GM12878 (cell line): ENCODE measurements at regions not wholly inside any gene's neighbourhood (a gene's known extent, or its start where the extent isn't known, plus 50 kb on each side); places are given as distances from the start of the nearest gene placed in this dataset.
A peak's percentile ranks its signal among the peaks of the same experiment; 100 is the strongest.

Experiments used
- ATAC-seq: fragments of 200-7000 bp; cut with Tn5 transposase; 3 replicates; pipeline ENCODE4 v1.9.1; 2020; ENCODE audit warnings: mild to moderate bottlenecking, moderate library complexity
- BruUV-seq: library from RNA; stranded (reverse); fragments of 400-500 nt; replicated peaks from 2 replicates; lab custom pipeline; 2021; lab: Mats Ljungman, UMichigan
- CTCF ChIA-PET: fragments of 300-600 bp; sonication (Branson Sonifier 250); formaldehyde crosslinking; extraction: SDS; loops from one replicate; lab custom pipeline; 2021; ENCODE audit warnings: inconsistent platforms; lab: Yijun Ruan, JAX
- POLR2A ChIA-PET: fragments of 350-600 bp; formaldehyde crosslinking; extraction: SDS; loops from one replicate; lab custom pipeline; 2021; ENCODE audit warnings: inconsistent platforms; lab: Charles Lee
- RAD21 ChIA-PET: fragments of 300-600 bp; sonication (Branson Sonifier 250); formaldehyde crosslinking; loops from one replicate; lab custom pipeline; 2023; ENCODE audit warnings: antibody characterized with exemption; ENCODE audit not compliant: unreplicated experiment; lab: Charles Lee
- SMC1A ChIA-PET: fragments of 300-600 bp; sonication (Branson Sonifier 250); formaldehyde crosslinking; loops from one replicate; lab custom pipeline; 2023; ENCODE audit not compliant: unreplicated experiment, uncharacterized antibody; lab: Charles Lee
- DNase-seq: peaks from one replicate; pipeline ENCODE4 v3.0.0-alpha.2; 2011; ENCODE audit warnings: low read depth, low spot score
- FAIRE-seq: peaks from 3 replicates; lab custom pipeline; 2011; peaks lifted over from hg19 to GRCh38; lab: Jason Lieb, UNC
- H2AFZ ChIP-seq: 2 replicates; pipeline ENCODE4 v1.6.0; 2011; ENCODE audit warnings: low read depth, low read length, control low read depth; ENCODE audit not compliant: control insufficient read depth
- H3K27ac ChIP-seq: 2 replicates; pipeline ENCODE4 v1.5.1; 2011; ENCODE audit warnings: control low read depth; ENCODE audit not compliant: control insufficient read depth, insufficient read depth
- H3K27me3 ChIP-seq, 2 experiments: replicated peaks in 1 of 2; 2 replicates each; pipeline versions ENCODE4 v1.6.0 to v1.6.1; 2011; ENCODE audit warnings: low read length in 1 of 2; ENCODE audit not compliant: control insufficient read depth in 2 of 2, insufficient read depth in 2 of 2
- H3K36me3 ChIP-seq, 2 experiments: 2 replicates each; pipeline ENCODE4 v1.5.1; 2011; ENCODE audit warnings: low read length in 1 of 2; ENCODE audit not compliant: control insufficient read depth in 2 of 2, insufficient read depth in 2 of 2
- H3K4me1 ChIP-seq: 2 replicates; pipeline ENCODE4 v1.6.1; 2011; ENCODE audit warnings: mild to moderate bottlenecking, low read length, moderate library complexity, mixed read lengths; ENCODE audit not compliant: control insufficient read depth, insufficient read depth
- H3K4me2 ChIP-seq: 2 replicates; pipeline ENCODE4 v1.6.0; 2011; ENCODE audit warnings: control low read depth; ENCODE audit not compliant: control insufficient read depth, insufficient read depth
- H3K4me3 ChIP-seq: fragments of 200-600 bp; sonication (generic); 2 replicates; pipeline ENCODE4 v1.5.1; 2016
- H3K79me2 ChIP-seq: 2 replicates; pipeline ENCODE4 v1.6.0; 2011; ENCODE audit warnings: low read length; ENCODE audit not compliant: control insufficient read depth, insufficient read depth
- H3K9ac ChIP-seq: 2 replicates; pipeline ENCODE4 v1.8.0; 2011; ENCODE audit warnings: low read length, control low read depth, mixed read lengths; ENCODE audit not compliant: control insufficient read depth, insufficient read depth
- H3K9me3 ChIP-seq: replicated peaks from 3 replicates; pipeline ENCODE4 v1.5.1; 2011; ENCODE audit warnings: mild to moderate bottlenecking, low read length; ENCODE audit not compliant: control insufficient read depth, insufficient read depth
- H4K20me1 ChIP-seq: 2 replicates; pipeline ENCODE4 v1.6.0; 2011; ENCODE audit not compliant: control insufficient read depth, insufficient read depth
- ATF7 ChIP-seq: fragments of 450-650 bp; IDR thresholded peaks from 2 replicates; pipeline ENCODE4 v1.6.1; 2016; ENCODE audit warnings: low read depth, mild to moderate bottlenecking
- BCL11A ChIP-seq: IDR thresholded peaks from 2 replicates; pipeline ENCODE4 v1.6.1; 2011; ENCODE audit warnings: low read depth, low read length
- DPF2 ChIP-seq: fragments of 450-650 bp; IDR thresholded peaks from 2 replicates; pipeline ENCODE4 v1.6.1; 2017; ENCODE audit warnings: mild to moderate bottlenecking
- ETV6 ChIP-seq, 2 experiments: fragments of 450-650 bp in 1 of 2; IDR thresholded peaks in 1 of 2; conservative IDR thresholded peaks in 1 of 2; 2 replicates each; pipeline ENCODE4 v1.6.1; 2014; ENCODE audit warnings: antibody characterized with exemption in 1 of 2, borderline replicate concordance in 1 of 2, low read depth in 1 of 2, mild to moderate bottlenecking in 1 of 2, moderate library complexity in 1 of 2
- GATAD2B ChIP-seq: fragments of 450-650 bp; conservative IDR thresholded peaks from 2 replicates; pipeline ENCODE4 v1.6.1; 2017; ENCODE audit warnings: low read depth, mild to moderate bottlenecking, moderate library complexity
- NFXL1 ChIP-seq: fragments of 450-650 bp; IDR thresholded peaks from 2 replicates; pipeline ENCODE4 v1.6.1; 2017; ENCODE audit warnings: antibody characterized with exemption, mild to moderate bottlenecking, borderline replicate concordance
- SPI1 ChIP-seq: IDR thresholded peaks from 2 replicates; pipeline ENCODE4 v1.6.1; 2011; ENCODE audit warnings: low read depth, mild to moderate bottlenecking, low read length, moderate library complexity, borderline replicate concordance; ENCODE audit not compliant: insufficient read depth
- YBX1 ChIP-seq: fragments of 450-650 bp; IDR thresholded peaks from 2 replicates; pipeline ENCODE4 v1.6.1; 2016; ENCODE audit warnings: antibody characterized with exemption
- WGBS: methylation state at CpG from one replicate; pipeline ENCODE4 v1.1.6; 2016; ENCODE audit warnings: low lambda C conversion rate; ENCODE audit not compliant: insufficient replicate concordance, insufficient coverage; ENCODE audit errors: missing lambda C conversion rate; 5-methylcytosine and 5-hydroxymethylcytosine counted together
- in situ Hi-C: fragments of 300-500 bp; cut with MboI; formaldehyde crosslinking; loops from 9 replicates; pipeline ENCODE4 v1.14.3; 2018; ENCODE audit warnings: mixed read lengths
- intact Hi-C: fragments of 100-400 bp; cut with micrococcal nuclease; formaldehyde crosslinking; loops from one replicate; pipeline ENCODE4 v1.14.2; 2022; ENCODE audit not compliant: unreplicated experiment
- TF ChIP-seq, protein P1 (sequence below), 3 experiments: IDR thresholded peaks in 2 of 3; conservative IDR thresholded peaks in 1 of 3; 2 replicates each; pipeline ENCODE4 v1.5.1; 2011; ENCODE audit warnings: low read depth in 3 of 3, low read length in 3 of 3, mild to moderate bottlenecking in 3 of 3, control low read depth in 2 of 3, moderate library complexity in 2 of 3, inconsistent platforms in 1 of 3, mixed read lengths in 1 of 3; ENCODE audit not compliant: control insufficient read depth in 2 of 3, insufficient read depth in 1 of 3; ENCODE audit errors: extremely low read depth in 1 of 3
- TF ChIP-seq, protein P2 (sequence below): IDR thresholded peaks from 2 replicates; pipeline ENCODE4 v1.6.1; 2011; ENCODE audit warnings: borderline replicate concordance, low read depth, mild to moderate bottlenecking, moderate library complexity, mixed read lengths, low read length; ENCODE audit not compliant: insufficient read depth; ENCODE audit errors: extremely low read length

DNA sequence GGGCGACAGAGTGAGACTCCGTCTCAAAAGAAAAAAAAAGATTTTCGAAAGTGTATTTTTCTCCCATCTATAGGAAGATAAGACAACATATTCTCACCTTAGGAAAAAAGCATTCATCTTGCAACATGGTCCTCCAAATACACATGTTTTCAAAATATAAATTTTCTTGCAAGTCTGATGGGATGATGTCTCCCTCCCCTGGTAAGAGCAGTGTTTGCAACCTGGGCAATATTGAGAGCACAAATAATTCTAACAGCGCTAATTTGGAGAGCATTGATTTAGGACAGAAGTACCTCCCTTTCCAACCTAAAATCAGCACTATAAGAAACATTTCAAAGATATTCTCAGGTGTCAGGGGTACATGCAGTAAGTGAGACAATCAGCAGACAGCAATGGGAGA, 61.0 kb upstream of the SHISA2 start:
- no peaks in the 10 kb centered on the region for H3K79me2 ChIP-seq
- no peaks in the 10 kb centered on the region for H3K9me3 ChIP-seq
- H4K20me1 ChIP-seq = no peaks in the 10 kb centered on the region
- RAD21 ChIA-PET = no interaction called here
- BruUV-seq = no TSS peak
- SMC1A ChIA-PET = no interaction called here
- in situ Hi-C loops (no loop called here), intact Hi-C loops (no loop called here)
- H3K4me2 ChIP-seq = no peak overlapping the region
- H3K36me3 ChIP-seq = no peaks in the 10 kb centered on the region
- POLR2A ChIA-PET = no interaction called here
- no peak overlapping the region for H2AFZ ChIP-seq
- H3K4me1 ChIP-seq = no peaks in the 10 kb centered on the region
- H3K9ac ChIP-seq = no peak overlapping the region
- H3K27me3 ChIP-seq = no peaks in the 10 kb centered on the region
- DNase-seq = no peak
- no peak overlapping the region for H3K4me3 ChIP-seq
- no peak for TF ChIP-seq YBX1
- TF ChIP-seq, protein P1, sequence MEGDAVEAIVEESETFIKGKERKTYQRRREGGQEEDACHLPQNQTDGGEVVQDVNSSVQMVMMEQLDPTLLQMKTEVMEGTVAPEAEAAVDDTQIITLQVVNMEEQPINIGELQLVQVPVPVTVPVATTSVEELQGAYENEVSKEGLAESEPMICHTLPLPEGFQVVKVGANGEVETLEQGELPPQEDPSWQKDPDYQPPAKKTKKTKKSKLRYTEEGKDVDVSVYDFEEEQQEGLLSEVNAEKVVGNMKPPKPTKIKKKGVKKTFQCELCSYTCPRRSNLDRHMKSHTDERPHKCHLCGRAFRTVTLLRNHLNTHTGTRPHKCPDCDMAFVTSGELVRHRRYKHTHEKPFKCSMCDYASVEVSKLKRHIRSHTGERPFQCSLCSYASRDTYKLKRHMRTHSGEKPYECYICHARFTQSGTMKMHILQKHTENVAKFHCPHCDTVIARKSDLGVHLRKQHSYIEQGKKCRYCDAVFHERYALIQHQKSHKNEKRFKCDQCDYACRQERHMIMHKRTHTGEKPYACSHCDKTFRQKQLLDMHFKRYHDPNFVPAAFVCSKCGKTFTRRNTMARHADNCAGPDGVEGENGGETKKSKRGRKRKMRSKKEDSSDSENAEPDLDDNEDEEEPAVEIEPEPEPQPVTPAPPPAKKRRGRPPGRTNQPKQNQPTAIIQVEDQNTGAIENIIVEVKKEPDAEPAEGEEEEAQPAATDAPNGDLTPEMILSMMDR (IDR thresholded peaks at IDR 0.05 in 2 of 3, conservative IDR thresholded peaks at IDR 0.05 in 1 of 3; ENCODE audit: control insufficient read depth in 2 of 3, extremely low read depth in 1 of 3, insufficient read depth in 1 of 3, low read depth in 3 of 3, low read length in 3 of 3) = 0 out of 6 replicates have a peak, but pooled peaks of 1 of the 3 experiments have one; percentile 8
- TF ChIP-seq, all 136 proteins: peak for 1
- CTCF ChIA-PET = no interaction called here
- 46% methylated on average over 4 of the region's 4 CpGs for WGBS
- FAIRE-seq (no peak), ATAC-seq (no peak)
- no peak overlapping the region for H3K27ac ChIP-seq

DNA sequence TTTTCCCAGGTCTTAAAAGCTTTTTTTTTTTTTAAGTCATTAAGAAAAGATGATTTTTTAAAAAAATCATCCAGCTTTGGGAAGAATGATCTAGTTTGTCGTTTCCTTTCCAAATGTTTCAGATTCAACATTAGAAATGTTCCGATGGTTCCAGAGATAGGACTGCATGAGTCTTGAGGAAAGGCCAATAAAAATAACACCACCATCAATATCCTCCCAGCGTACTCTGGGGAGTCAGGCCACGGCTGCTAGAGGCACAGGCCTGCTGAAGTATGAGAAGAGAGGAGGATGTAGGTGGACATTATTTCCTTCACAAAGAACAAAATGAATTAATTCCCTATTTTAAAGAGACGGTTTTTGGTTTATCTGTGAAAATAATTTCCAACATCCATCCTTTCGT, 60.0 kb upstream of the SHISA2 start:
- BruUV-seq = no TSS peak
- DNase-seq = no peak
- no peak overlapping the region for H3K9ac ChIP-seq
- H3K4me1 ChIP-seq = no peaks in the 10 kb centered on the region
- intact Hi-C loops = no loop called here
- no peaks in the 10 kb centered on the region for H4K20me1 ChIP-seq
- FAIRE-seq = no peak
- ChIA-PET RAD21 (no interaction called here), CTCF (interaction anchor here (0.7 to 0.9 kb wide), 2 partner anchors 12 to 73 kb away, joined by 3 read pairs; no protein-coding TSS in a partner anchor), SMC1A (no interaction called here), POLR2A (no interaction called here)
- no peak overlapping the region for H3K4me3 ChIP-seq
- no peaks in the 10 kb centered on the region for H3K27me3 ChIP-seq
- in situ Hi-C loops = no loop called here
- H2AFZ ChIP-seq = no peak overlapping the region
- H3K9me3 ChIP-seq = no peaks in the 10 kb centered on the region
- no peak overlapping the region for H3K4me2 ChIP-seq
- H3K27ac ChIP-seq = no peak overlapping the region
- H3K79me2 ChIP-seq = no peaks in the 10 kb centered on the region
- H3K36me3 ChIP-seq = no peaks in the 10 kb centered on the region
- no peak for ATAC-seq
- WGBS = 28% methylated on average over 6 of the region's 6 CpGs
- no peak for TF ChIP-seq NFXL1
- TF ChIP-seq SPI1 = no peak
- TF ChIP-seq BCL11A = no peak
- TF ChIP-seq DPF2 = no peak
- TF ChIP-seq ETV6 (conservative IDR thresholded peaks at IDR 0.05 in 1 of 2, IDR thresholded peaks at IDR 0.05 in 1 of 2; ENCODE audit: borderline replicate concordance in 1 of 2, low read depth in 1 of 2) = no peak
- TF ChIP-seq, protein P2, sequence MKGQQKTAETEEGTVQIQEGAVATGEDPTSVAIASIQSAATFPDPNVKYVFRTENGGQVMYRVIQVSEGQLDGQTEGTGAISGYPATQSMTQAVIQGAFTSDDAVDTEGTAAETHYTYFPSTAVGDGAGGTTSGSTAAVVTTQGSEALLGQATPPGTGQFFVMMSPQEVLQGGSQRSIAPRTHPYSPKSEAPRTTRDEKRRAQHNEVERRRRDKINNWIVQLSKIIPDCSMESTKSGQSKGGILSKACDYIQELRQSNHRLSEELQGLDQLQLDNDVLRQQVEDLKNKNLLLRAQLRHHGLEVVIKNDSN = no peak
- TF ChIP-seq GATAD2B = no peak
- TF ChIP-seq ATF7 = no peak
